Kidney (tissue), 13 donors: ENCODE measurements at regions not wholly inside any gene's neighbourhood (a gene's known extent, or its start where the extent isn't known, plus 50 kb on each side); places are given as distances from the start of the nearest gene placed in this dataset.

Experiments
- DNase-seq, 5 donors: peaks; one replicate each; pipeline ENCODE4 v3.0.0-alpha.2; 2013 to 2020
- FAIRE-seq: peaks from 2 replicates; lab custom pipeline; 2012; peaks lifted over from hg19 to GRCh38; lab: Jason Lieb, UNC
- H3K27ac ChIP-seq, 2 donors: one replicate each; pipeline ENCODE4 v1.7.0; 2013; ENCODE audit warnings: low read depth in 2 of 2, low read length in 2 of 2, inconsistent platforms in 1 of 2
- H3K27me3 ChIP-seq: one replicate; pipeline ENCODE4 v1.7.1; 2013; ENCODE audit warnings: low read length, inconsistent platforms; ENCODE audit not compliant: control insufficient read depth, insufficient read depth
- H3K36me3 ChIP-seq, 3 donors: one replicate each; pipeline versions ENCODE4 v1.7.0 to v1.7.1; 2013; ENCODE audit warnings: low read length in 3 of 3, control low read depth in 1 of 3, inconsistent platforms in 1 of 3; ENCODE audit not compliant: insufficient read depth in 3 of 3, control insufficient read depth in 2 of 3
- H3K4me1 ChIP-seq, 3 donors: one replicate each; pipeline versions ENCODE4 v1.7.0 to v1.7.1; 2013; ENCODE audit warnings: low read length in 3 of 3, inconsistent platforms in 1 of 3, low read depth in 1 of 3; ENCODE audit not compliant: control insufficient read depth in 2 of 3, insufficient read depth in 2 of 3
- H3K4me3 ChIP-seq, 3 donors: one replicate each; pipeline versions ENCODE4 v1.7.0 to v1.8.1; 2013; ENCODE audit warnings: low read length in 3 of 3, control low read depth in 1 of 3, inconsistent platforms in 1 of 3
- H3K9ac ChIP-seq, 3 donors: one replicate each; pipeline versions ENCODE4 v1.7.0 to v1.7.1; 2013; ENCODE audit warnings: low read length in 3 of 3, control low read depth in 1 of 3, inconsistent platforms in 1 of 3
- H3K9me3 ChIP-seq, 3 donors: one replicate each; pipeline versions ENCODE4 v1.7.0 to v1.7.1; 2013; ENCODE audit warnings: low read length in 3 of 3, control low read depth in 1 of 3, inconsistent platforms in 1 of 3; ENCODE audit not compliant: control insufficient read depth in 2 of 3, insufficient read depth in 1 of 3
- CTCF ChIP-seq: IDR thresholded peaks from 3 replicates; pipeline ENCODE4 v1.5.1; 2012; ENCODE audit warnings: mild to moderate bottlenecking, moderate library complexity, borderline replicate concordance; ENCODE audit not compliant: insufficient read depth; ENCODE audit errors: extremely low read depth
- intact Hi-C: fragments of 100-400 bp; cut with DNase I; formaldehyde crosslinking; loops from one replicate; pipeline ENCODE4 v1.11.1; 2022
- donor health status: control.
- donor health status: control.
- donor health status: control.
- donor health status: control.
- donor health status: control.
- donor health status: DM: yes; HTN: yes; CAD: no.
- donor health status: Normal renal cell carcinoma (clear cell type).

- no peak for FAIRE-seq
- Histone ChIP-seq H3K27ac (no peak overlapping the region), H3K9ac (no peak overlapping the region)
These were observed 145.8 kb upstream of the ARHGAP20 start for GRCh38 chr11:110857892-110858546.

GRCh38 chr11:110856996-110857812 is 145.0 kb upstream of the ARHGAP20 start:
- DNase-seq (peak in 2 of 5 donors; percentile 5 to 24), FAIRE-seq (no peak)
- Histone ChIP-seq H3K9me3 (no peaks in the 10 kb centered on the region), H3K4me1 (no peaks in the 10 kb centered on the region), H3K9ac (no peak overlapping the region), H3K27me3 (no peaks in the 10 kb centered on the region), H3K27ac (no peak overlapping the region), H3K36me3 (no peaks in the 10 kb centered on the region), H3K4me3 (no peak overlapping the region)
- TF ChIP-seq CTCF = no peak
- intact Hi-C loops = no loop called here

More at GRCh38 chr11:110857892-110858546, 145.8 kb upstream of the ARHGAP20 start:
- Histone ChIP-seq H3K9me3 (no peaks in the 10 kb centered on the region), H3K36me3 (no peaks in the 10 kb centered on the region), H3K4me1 (no peaks in the 10 kb centered on the region), H3K27me3 (no peaks in the 10 kb centered on the region), H3K4me3 (no peak overlapping the region)
- intact Hi-C loops = no loop called here
- no peak for TF ChIP-seq CTCF
- DNase-seq = peak in 2 of 5 donors; percentile 19 to 36

GRCh38 chr11:110856340-110856739 is 144.1 kb upstream of the ARHGAP20 start:
- FAIRE-seq (no peak), DNase-seq (no peak)
- TF ChIP-seq CTCF = no peak
- no peak overlapping the region for H3K9ac ChIP-seq
- no peaks in the 10 kb centered on the region for H3K9me3 ChIP-seq
- no peak overlapping the region for H3K4me3 ChIP-seq
- H3K4me1 ChIP-seq = no peaks in the 10 kb centered on the region
- no peaks in the 10 kb centered on the region for H3K27me3 ChIP-seq
- H3K27ac ChIP-seq = no peak overlapping the region
- no peaks in the 10 kb centered on the region for H3K36me3 ChIP-seq
- intact Hi-C loops = no loop called here
